ENCODE measurements at regions not wholly inside any gene's neighbourhood (a gene's known extent, or its start where the extent isn't known, plus 50 kb on each side); places are given as distances from the start of the nearest gene placed in this dataset.
A peak's percentile ranks its signal among the peaks of the same experiment; 100 is the strongest.

- DNase-seq, result no peak
Observed at GRCh38 chr16:62539657-62540056, 503.4 kb upstream of the CDH8 start.

GRCh38 chr16:62530426-62530825 is 494.2 kb upstream of the CDH8 start:
- no peak for DNase-seq

GRCh38 chr16:62516001-62516400 is 479.8 kb upstream of the CDH8 start:
- no peak for DNase-seq

DNA sequence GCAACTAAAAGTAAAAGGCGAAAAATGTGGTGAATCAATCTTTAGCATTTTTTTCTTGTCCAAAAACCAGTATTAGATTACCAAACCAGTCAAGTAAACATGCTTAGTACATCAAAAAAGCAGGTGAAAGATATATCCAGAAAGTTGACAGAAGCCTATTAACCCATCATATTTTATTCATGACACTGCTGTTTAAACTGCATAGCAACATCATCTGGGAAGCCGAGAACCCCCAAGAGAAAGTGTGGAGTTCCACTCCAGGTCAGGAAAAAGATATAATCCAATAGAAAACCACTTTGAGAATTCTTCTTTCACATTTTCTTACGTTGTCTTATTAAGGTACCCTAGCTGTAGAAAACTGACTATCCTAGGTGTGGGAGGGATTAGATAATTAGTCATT is 466.8 kb upstream of the CDH8 start:
- DNase-seq, result no peak

- DNase-seq, result no peak
Observed at GRCh38 chr16:62478903-62479458, 442.7 kb upstream of the CDH8 start.

DNA sequence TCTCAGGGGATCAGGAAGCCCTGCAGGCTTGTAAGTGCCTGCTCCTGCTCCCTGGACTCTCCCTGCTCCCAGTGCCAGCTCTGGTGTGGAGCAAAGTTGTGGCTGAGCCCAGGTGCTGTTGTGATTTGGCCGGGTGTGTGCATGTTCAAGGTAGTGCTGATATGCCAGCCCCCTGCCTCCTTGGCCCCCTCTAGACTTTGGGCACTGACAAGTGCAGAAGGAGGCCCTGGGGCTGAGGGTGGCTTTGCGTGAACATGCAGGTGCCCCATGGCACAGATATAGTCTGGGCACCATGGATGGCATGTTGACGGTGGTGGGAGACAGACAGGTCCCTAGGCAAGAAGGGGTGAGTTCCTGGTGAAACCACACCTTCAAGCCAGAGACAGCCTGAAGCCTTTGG is 441.6 kb upstream of the CDH8 start:
- no peak for DNase-seq

- DNase-seq, result no peak
Observed at GRCh38 chr16:62475573-62475972, 439.3 kb upstream of the CDH8 start.

- DNase-seq, result no peak
Observed at GRCh38 chr16:62462971-62463370, 426.7 kb upstream of the CDH8 start.

GRCh38 chr16:62450291-62450690 is 414.1 kb upstream of the CDH8 start:
- no peak for DNase-seq

- DNase-seq, result no peak
Observed at GRCh38 chr16:62445909-62446308, 409.7 kb upstream of the CDH8 start.

DNA sequence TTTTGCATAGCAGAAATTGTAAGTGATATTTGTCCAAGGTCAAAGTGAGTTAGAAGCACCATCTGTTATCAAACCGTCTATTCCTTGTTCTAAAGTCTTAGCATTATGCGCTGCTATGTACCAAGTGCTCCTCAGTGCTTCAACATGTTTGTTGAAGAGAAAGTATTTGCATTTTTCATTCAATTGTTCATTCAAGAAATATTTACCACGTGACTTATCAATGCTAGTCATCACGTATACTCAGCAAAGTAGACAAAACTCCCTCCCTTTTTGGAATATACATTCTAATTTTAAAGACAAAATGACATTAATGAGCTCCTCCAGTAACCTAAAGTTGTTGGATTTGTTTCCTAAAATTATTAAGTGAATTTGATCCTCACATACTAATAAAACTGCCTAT is 388.0 kb upstream of the CDH8 start:
- no peak for DNase-seq

GRCh38 chr16:62408760-62409159 is 372.5 kb upstream of the CDH8 start:
- DNase-seq, result no peak

GRCh38 chr16:62406387-62406786 is 370.1 kb upstream of the CDH8 start:
- DNase-seq, result no peak

- DNase-seq, result no peak
Observed at GRCh38 chr16:62404842-62405611, 368.8 kb upstream of the CDH8 start.

GRCh38 chr16:62392698-62393097 is 356.5 kb upstream of the CDH8 start:
- DNase-seq, result no peak

DNA sequence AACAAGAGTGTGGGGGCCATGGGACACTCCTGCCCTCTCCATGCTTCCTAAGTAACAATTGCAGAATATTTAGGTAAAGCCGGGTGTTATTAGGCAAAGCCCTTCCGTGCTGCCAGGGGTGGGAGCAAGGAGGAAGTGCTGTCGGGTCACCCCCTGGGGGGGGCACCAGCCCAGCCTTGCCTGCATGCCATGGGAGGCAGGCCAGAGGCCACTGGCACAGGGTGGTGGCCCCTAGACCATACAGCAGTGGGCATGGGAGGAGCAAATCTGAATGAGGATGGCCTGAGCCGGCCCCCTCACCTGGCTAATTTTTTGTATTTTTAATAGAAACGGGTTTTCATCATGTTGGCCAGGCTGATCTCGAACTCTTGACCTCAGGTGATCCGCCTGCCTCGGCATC is 355.7 kb upstream of the CDH8 start:
- no peak for DNase-seq

- no peak for DNase-seq
Observed at GRCh38 chr16:62391134-62391533, 354.9 kb upstream of the CDH8 start.

DNA sequence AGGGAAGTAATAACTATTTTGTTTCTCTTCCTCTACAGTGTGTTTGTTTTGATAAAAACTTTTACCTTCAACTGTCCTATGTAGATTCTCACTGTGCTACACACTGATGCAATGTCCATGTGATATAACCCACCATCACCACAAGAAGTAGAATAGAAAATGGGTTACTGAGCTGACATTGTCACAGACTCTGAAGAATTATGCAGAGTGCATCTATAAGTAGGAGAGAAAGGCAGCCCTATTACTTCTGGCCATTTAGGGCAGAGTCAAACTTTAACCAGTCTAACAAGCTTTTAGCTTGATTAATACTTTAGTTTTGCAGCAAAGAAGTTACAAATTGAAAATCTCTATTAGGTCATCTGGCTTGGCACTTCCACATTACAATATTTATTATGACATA is 354.0 kb upstream of the CDH8 start:
- no peak for DNase-seq

- DNase-seq, result no peak
Observed at GRCh38 chr16:62386411-62386810, 350.2 kb upstream of the CDH8 start.

DNA sequence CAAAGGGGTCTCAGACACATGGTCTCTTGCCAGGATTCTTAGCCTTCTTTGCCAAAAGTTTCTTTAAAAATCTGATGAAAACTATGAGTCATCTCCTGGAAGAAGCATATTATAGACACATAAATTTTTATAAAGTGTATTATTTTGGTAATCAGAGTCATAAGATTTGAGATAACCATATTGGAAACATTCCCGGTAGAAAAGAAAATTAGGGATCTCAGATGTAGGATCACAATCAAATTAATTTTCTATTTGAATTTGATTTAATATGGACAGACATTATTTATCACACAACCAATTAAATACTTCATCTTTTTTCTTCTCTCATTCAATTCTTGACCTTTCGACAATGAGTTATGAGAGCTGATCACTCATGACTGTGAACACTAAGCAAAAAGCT is 347.7 kb upstream of the CDH8 start:
- no peak for DNase-seq

DNA sequence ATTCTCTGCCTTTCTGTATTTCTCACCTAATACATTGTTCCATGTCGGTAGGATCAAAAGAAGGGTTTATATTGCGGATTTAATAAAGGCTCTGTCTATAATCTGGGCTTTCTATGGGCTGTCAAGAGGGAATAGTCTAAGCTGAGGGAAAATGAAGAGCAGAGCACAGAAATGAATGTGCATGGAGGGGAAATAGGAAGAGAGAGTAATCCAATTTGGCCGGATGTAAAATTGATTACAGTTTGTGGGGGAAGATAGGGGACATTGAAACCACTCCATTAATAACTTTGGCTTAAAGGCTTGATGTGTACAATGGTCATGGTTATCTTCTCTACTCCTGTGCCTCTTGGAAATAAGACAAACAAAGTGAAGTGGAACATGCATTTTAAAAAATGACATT is 334.2 kb upstream of the CDH8 start:
- no peak for DNase-seq

DNA sequence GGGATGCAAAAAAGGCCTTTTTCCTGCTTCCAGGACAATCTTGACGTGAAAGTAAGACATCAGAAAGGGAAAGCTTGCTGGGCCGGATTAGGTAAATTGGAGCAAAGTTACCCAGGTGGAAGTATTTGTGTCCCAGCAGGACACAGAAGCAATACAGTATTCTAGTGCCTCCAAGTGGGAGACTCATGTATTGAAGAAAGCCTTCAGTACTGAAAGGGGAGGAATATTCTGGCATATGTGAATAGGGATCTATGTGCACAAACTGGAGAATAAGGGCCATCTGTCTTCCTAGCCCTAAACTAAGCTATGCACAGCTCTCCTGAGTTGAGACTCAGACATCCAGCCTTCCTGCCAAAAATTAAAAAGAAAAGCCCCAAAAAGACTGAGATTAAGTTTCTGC is 327.3 kb upstream of the CDH8 start:
- DNase-seq, result peak; percentile 1

DNA sequence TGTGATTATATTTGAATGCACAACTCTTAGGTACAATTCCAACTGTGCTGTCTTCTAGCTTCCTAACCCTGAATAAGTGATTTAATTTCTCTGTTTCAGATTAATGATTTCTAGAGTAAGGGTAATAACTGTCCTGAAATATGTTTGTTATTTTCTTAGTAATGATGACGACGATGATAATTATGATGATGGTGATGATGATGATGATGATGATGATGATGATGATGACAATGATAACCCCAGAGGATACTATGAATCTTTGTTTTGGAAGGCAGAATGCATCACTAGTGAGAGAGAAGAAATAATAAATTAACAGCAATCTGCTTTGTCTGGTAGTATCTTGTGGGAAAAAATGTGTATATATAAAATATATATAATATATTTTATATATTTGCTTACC is 317.1 kb upstream of the CDH8 start:
- DNase-seq, result no peak

DNA sequence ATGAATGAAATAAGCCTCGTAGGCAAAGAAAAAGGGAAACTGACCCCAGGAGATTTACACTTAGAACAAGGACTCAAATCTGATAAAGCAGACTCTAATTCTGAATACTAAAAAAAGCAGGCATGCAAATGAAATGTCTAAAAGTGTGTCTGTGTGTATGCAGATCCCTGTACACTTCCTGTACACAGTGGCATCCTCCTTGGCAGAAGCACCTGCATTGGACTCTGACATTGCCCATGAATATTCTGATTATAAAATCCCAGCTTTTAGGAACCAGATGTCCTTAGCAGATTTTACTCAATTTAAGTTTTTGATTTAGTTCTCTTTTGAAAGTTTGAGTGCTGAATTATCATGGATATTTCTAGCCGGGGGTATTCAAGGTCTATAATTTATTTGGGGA is 306.0 kb upstream of the CDH8 start:
- no peak for DNase-seq

GRCh38 chr16:62335356-62335755 is 299.1 kb upstream of the CDH8 start:
- no peak for DNase-seq

All from tongue (tissue), 1 donor.